Lung (tissue), 11 donors: ENCODE measurements at regions not wholly inside any gene's neighbourhood (a gene's known extent, or its start where the extent isn't known, plus 50 kb on each side); places are given as distances from the start of the nearest gene placed in this dataset.

ENCODE experiments used
- ATAC-seq: fragments of 200-7000 bp; cut with Tn5 transposase; one replicate; pipeline ENCODE4 v1.9.1; 2020; ENCODE audit warnings: moderate number of reproducible peaks; ENCODE audit not compliant: insufficient read depth, low FRiP score
- DNase-seq, 3 donors: peaks; one replicate each; pipeline ENCODE4 v3.0.0-alpha.2; 2013 to 2017
- H3K27ac ChIP-seq, 2 donors: one replicate each; pipeline ENCODE4 v1.5.1; 2013; ENCODE audit warnings: mild to moderate bottlenecking in 2 of 2, moderate library complexity in 2 of 2, control low read depth in 1 of 2, inconsistent platforms in 1 of 2, low read depth in 1 of 2, low read length in 1 of 2
- H3K27me3 ChIP-seq, 3 donors: one replicate each; pipeline ENCODE4 v1.5.1; 2013; ENCODE audit warnings: low read length in 2 of 3; ENCODE audit not compliant: control insufficient read depth in 3 of 3, insufficient read depth in 3 of 3
- H3K36me3 ChIP-seq, 4 donors: one replicate each; pipeline ENCODE4 v1.5.1; 2013; ENCODE audit warnings: low read length in 4 of 4, mild to moderate bottlenecking in 1 of 4, moderate library complexity in 1 of 4; ENCODE audit not compliant: control insufficient read depth in 4 of 4, insufficient read depth in 4 of 4
- H3K4me1 ChIP-seq, 5 donors: one replicate each; pipeline ENCODE4 v1.5.1; 2013; ENCODE audit warnings: low read length in 5 of 5, mild to moderate bottlenecking in 2 of 5, moderate library complexity in 1 of 5; ENCODE audit not compliant: control insufficient read depth in 5 of 5, insufficient read depth in 5 of 5
- H3K4me3 ChIP-seq: one replicate; pipeline ENCODE4 v1.5.1; 2013; ENCODE audit warnings: mild to moderate bottlenecking, control low read depth, moderate library complexity
- H3K9ac ChIP-seq, 2 donors: one replicate each; pipeline ENCODE4 v1.5.1; 2013; ENCODE audit warnings: low read length in 2 of 2, control low read depth in 1 of 2; ENCODE audit not compliant: insufficient read depth in 1 of 2
- H3K9me3 ChIP-seq, 4 donors: one replicate each; pipeline ENCODE4 v1.5.1; 2013; ENCODE audit warnings: low read length in 3 of 4, mild to moderate bottlenecking in 1 of 4, moderate library complexity in 1 of 4; ENCODE audit not compliant: control insufficient read depth in 4 of 4, insufficient read depth in 3 of 4
- CTCF ChIP-seq: IDR thresholded peaks from 2 replicates; pipeline ENCODE4 v1.5.1; 2012; ENCODE audit warnings: mild to moderate bottlenecking; ENCODE audit errors: control extremely low read depth, extremely low read depth
- WGBS, 2 donors: extraction: QIAGEN DNeasy Blood & Tissue Kit; methylation state at CpG; one replicate each; pipeline ENCODE4 v1.1.7; 2013; 5-methylcytosine and 5-hydroxymethylcytosine counted together
- donor health status: control.
- donor health status: control.
- donor health status: Bipolar disorder and iron deficiency.
- donor health status: healthy.
- donor health status: DM: yes; HTN: yes; CAD: no.

- DNase-seq (no peak), ATAC-seq (no peak)
- H3K36me3 ChIP-seq: no peaks in the 10 kb centered on the region
- no peak overlapping the region for H3K4me3 ChIP-seq
- no peak overlapping the region for H3K9ac ChIP-seq
- 54 to 56% methylated on average over 4 of the region's 4 CpGs for WGBS, 2 donors
- no peaks in the 10 kb centered on the region for H3K9me3 ChIP-seq
- no peaks in the 10 kb centered on the region for H3K4me1 ChIP-seq
- H3K27ac ChIP-seq: no peak overlapping the region
- TF ChIP-seq CTCF: no peak
- peaks cover 0 to 5% (median 0%) of the 10 kb centered on the region in 3 donors for H3K27me3 ChIP-seq
Observed at GRCh38 chr15:88334436-88334835, 77.9 kb upstream of the NTRK3 start.

GRCh38 chr15:88331291-88331690 is 74.8 kb upstream of the NTRK3 start:
- 12 to 13% methylated on average over 8 of the region's 8 CpGs for WGBS, 2 donors
- Histone ChIP-seq H3K36me3 (no peaks in the 10 kb centered on the region), H3K27me3 (peaks cover 0 to 5% (median 0%) of the 10 kb centered on the region in 3 donors), H3K9me3 (no peaks in the 10 kb centered on the region), H3K27ac (no peak overlapping the region), H3K4me1 (no peaks in the 10 kb centered on the region), H3K4me3 (no peak overlapping the region), H3K9ac (no peak overlapping the region)
- ATAC-seq: no peak
- TF ChIP-seq CTCF: no peak
- peak; percentile 42 to 56 (median 55) for DNase-seq

GRCh38 chr15:88326924-88327323 is 70.4 kb upstream of the NTRK3 start:
- Histone ChIP-seq H3K27ac (no peak overlapping the region), H3K4me1 (peaks cover 0 to 10% (median 0%) of the 10 kb centered on the region in 5 donors), H3K27me3 (peaks cover 0 to 2% (median 0%) of the 10 kb centered on the region in 3 donors), H3K9me3 (no peaks in the 10 kb centered on the region), H3K4me3 (no peak overlapping the region), H3K36me3 (no peaks in the 10 kb centered on the region), H3K9ac (no peak overlapping the region)
- ATAC-seq: no peak
- no peak for TF ChIP-seq CTCF
- WGBS, 2 donors: 91% methylated on average over 3 of the region's 3 CpGs
- DNase-seq: no peak

- peaks cover 0 to 2% (median 0%) of the 10 kb centered on the region in 3 donors for H3K27me3 ChIP-seq
- WGBS, 2 donors: 81 to 91% methylated on average over 1 of the region's 1 CpG
- DNase-seq (no peak), ATAC-seq (no peak)
- no peak overlapping the region for H3K4me3 ChIP-seq
- peaks cover 0 to 10% (median 0%) of the 10 kb centered on the region in 5 donors for H3K4me1 ChIP-seq
- no peaks in the 10 kb centered on the region for H3K36me3 ChIP-seq
- H3K9me3 ChIP-seq: peaks cover 0 to 2% (median 0%) of the 10 kb centered on the region in 4 donors
- no peak overlapping the region for H3K9ac ChIP-seq
- no peak overlapping the region for H3K27ac ChIP-seq
- no peak for TF ChIP-seq CTCF
Observed at GRCh38 chr15:88324741-88325065, 68.2 kb upstream of the NTRK3 start.
